ENCODE measurements at regions not wholly inside any gene's neighbourhood (a gene's known extent, or its start where the extent isn't known, plus 50 kb on each side); places are given as distances from the start of the nearest gene placed in this dataset.

DNA sequence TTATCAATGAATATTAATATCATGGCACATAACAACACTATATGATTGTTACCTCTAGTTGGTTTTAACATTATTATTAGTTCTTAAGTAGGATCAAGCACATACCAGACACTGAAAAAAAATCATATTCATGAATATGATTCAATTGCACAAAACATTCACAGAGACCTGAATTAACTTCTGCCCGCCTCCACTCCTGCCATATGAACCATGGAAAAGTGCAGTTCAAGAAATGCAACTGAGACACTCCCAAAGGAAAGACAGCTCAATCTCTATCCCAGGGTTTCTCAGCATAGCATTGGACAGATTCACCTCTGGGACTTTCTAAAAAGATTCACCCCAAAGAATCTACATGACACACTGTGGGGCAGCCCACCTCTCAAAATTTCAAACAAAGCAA lies 103.5 kb upstream of the KCNIP4 start:
- ATAC-seq (no peak), DNase-seq (no peak)
- intact Hi-C loops (cut with micrococcal nuclease), result no loop called here

DNA sequence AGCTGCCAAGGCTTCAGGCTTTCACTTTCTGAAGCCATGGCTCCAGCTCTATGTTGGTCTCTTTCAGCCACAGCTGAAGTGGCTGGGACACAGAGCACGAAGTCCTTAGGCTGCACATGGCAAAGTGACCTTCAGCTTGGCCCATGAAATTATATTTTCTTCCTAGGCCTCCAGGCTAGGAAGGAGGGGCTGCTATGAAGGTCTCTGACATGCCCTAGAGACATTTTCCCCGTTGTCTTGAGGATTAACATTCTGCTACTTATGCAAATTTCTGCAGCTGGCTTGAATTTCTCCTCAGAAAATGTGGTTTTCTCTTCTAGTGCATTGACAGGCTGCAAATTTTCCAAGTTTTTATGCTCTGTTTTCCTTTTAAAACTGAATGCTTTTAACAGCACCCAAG lies 99.8 kb upstream of the KCNIP4 start:
- ATAC-seq (no peak), DNase-seq (no peak)

DNA sequence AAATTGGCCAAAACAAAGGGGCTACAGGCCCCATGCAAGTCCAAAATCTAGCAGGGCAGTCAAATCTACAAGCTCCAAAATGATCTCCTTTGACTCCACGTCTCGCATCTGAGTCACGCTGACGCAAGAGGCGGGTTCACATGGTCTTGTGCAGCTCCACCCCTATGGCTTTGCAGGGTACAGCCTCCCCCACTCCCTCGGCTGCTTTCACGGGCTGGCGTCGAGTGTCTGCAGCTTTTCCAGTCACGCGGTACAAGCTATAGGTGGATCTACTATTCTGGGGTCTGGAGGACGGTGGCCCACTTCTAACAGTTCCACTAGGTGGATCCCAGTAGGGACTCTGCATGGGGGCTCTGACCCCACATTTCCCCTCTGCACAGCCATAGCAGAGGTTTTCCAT lies 99.2 kb upstream of the KCNIP4 start:
- DNase-seq (no peak), ATAC-seq (no peak)
- intact Hi-C loops (cut with micrococcal nuclease), result no loop called here

More for the DNA sequence above, 99.8 kb upstream of the KCNIP4 start:
- intact Hi-C loops (cut with micrococcal nuclease), result no loop called here

DNA sequence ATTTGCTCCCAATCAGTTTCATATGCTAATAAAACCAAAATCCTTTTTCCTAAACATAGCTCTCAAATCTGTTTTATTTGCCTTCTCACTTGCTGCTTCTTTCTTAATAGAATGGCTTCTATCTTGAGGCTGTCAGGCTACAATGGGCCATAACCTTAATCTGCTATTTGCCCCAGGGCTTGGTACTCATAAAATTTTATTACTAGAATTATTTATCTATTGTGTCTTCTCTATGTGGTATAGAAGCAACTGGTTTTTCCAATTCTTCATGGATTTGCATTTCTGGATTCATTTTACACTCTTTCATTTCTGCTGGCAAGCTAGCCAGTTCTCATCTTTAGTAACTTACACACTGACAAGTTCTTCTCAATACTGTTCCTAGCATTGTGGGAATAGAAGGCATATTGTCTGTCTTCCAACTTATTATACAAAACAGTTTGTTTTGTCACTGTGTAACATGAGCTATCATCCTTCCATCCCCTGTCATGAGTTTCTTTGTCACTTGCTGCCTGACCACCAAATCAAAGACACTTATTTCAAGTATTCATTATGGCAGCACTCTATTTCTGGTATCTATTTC lies 96.6 kb upstream of the KCNIP4 start:
- intact Hi-C loops (cut with micrococcal nuclease), result no loop called here
- DNase-seq (no peak), ATAC-seq (no peak)

DNA sequence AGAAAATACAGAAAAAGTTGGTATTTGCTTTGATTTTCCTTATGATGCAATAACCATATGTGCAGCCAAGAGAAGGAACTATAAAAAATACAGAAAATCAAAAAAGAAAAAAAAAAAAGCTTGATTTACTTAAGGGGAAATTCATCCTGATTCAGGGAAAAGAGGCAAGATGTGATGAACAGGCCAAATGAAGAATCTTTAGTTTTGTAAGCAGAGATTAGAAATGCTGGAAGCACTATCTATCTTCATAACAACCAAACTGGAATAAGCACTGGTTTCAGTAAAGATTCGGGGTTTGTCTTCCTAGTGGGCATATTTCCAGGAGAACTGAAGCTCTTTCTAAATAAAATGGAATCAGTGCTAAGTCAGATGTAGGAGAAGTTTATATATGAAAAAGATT lies 82.9 kb upstream of the KCNIP4 start:
- intact Hi-C loops (cut with micrococcal nuclease), result no loop called here
- ATAC-seq (no peak), DNase-seq (no peak)

DNA sequence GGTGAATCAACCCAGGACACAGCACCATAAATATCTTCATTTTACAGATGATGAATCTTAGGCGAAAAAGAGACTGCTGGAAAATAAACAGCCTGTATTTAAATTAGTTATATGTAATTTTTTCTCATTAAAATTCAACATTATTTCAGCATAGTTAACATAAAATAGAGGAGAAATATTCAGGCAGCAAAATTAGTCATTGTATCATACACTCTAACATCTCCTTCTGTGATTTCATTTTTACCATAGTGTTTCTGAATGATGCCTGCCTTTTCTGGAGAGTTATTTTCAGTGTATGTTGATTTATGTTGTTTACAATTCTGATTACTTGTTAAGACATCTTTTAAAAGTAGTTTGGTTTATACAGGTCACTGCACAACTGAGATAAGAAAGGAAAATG lies 82.3 kb upstream of the KCNIP4 start:
- no peak for DNase-seq
- ATAC-seq, result no peak
- intact Hi-C loops (cut with micrococcal nuclease), result no loop called here

DNA sequence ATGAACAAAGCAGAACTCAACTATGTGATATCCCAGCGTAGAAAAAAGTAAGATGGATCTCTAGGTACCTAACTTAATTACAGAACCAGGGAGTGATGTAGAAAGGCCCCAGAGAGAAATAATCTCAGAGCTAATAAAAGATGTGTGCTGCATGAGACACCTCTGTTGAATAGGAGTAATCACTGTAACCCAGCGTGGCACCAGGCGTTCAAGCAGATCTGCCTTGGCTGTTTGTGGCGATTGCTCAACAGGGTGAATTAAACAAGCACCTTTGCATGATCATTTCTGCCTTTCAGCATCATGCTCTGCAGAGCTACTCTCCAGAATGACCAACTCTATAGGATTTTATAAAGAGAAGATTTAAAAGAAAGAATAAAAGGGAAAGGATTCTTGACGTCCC lies 81.7 kb upstream of the KCNIP4 start:
- ATAC-seq, result no peak
- intact Hi-C loops (cut with micrococcal nuclease), result no loop called here
- no peak for DNase-seq

DNA sequence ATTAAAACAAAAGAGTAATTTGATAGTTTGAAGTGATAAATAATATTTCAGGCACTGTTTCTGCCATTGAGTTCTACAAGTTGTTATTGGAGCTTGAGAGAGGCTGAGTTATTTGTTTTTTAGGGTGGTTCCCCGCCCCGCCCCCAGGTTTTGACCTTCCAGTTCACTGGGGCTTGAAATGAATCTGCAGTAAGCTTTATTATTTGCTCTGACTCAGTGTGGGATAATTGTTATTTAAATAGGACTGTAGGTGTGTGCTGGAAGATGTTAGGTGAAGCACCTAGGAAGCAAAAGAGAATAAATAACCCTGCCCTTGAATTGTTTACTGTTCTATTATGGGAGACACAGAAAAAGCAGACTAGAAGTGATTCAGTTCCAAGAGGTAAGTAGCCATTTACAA lies 81.2 kb upstream of the KCNIP4 start:
- intact Hi-C loops (cut with micrococcal nuclease), result no loop called here
- no peak for DNase-seq
- ATAC-seq, result no peak

DNA sequence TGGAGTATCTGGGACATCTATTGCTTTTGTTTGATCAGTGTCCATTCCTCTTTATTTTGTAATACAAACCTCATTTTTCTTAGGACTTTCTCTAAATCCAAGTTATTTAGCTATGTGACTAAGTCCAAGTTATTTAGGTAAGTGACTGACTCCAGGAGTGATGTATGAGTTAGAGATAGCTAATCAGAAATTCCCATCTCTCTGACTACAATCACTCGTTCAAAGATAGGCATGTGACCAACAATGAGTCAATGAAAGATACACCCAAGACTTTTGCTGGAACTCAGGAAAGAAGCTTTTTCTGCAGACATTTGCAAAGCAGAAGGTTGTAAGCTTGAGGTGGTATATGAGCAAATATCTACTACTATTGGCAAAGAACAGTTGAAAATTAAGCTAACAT lies 72.5 kb upstream of the KCNIP4 start:
- intact Hi-C loops (cut with micrococcal nuclease), result no loop called here
- ATAC-seq (no peak), DNase-seq (no peak)

DNA sequence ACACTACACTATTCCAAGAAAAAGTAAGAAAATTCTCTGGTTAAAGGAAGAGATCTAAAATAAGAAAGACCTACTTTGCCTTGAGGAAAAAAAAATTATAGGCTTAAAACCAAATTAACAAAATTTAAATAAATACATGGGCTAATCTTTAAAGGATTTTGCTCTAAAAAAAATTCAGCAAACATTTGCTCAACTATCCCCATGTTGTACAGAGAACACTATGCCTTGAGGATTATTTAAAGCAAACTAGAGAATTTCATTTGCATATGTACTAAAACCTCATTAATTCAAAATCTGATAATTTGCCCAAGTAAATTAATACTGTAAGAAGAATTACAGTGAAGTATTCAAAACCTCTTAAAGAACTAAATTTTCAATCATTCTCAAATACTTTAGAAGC lies 71.6 kb upstream of the KCNIP4 start:
- intact Hi-C loops (cut with micrococcal nuclease), result no loop called here
- DNase-seq, result no peak
- no peak for ATAC-seq

DNA sequence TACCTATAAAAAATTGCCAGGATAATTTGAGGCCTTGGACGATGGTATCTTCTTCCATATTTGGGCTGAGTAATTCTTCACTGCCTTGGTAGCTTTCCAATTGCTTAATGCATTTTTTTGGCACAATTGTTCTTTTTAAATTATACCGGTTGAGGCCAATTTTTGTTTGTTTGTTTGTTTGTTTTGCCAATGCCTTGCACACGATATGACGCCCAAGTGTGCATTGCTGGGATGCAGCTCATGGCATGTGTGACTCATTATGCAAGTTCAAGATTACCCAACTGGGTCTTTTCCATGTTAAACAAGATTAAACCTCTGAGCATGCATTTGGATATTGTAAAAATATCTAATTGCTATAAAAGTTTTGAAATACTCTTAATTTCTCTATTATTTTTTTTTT lies 71.1 kb upstream of the KCNIP4 start:
- DNase-seq, result no peak
- no peak for ATAC-seq
- intact Hi-C loops (cut with micrococcal nuclease), result no loop called here

DNA sequence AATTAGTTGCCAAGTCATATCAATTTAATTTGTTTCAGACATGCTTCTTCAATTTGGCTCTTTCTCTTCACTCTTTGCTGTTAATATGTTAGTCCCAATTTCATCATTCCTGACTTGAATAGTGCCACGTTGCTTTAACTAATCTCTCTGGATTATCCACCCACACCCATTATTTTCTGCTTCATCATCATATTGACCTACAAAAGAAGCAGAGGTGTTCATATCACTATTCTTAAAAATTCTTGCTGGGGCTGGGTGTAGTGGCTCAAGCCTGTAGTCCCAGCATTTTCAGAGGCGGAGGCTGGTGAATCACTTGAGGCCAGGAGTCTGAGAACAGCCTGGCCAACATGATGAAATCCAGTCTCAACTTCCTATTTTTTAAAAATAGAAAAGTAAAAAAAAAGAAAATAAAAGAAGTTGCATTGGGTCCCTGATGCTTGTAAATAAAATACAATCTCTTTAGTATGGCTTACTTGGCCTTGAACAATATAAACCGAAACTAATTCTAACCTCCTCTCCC lies 65.7 kb upstream of the KCNIP4 start:
- ATAC-seq, result no peak
- DNase-seq, result no peak
- intact Hi-C loops (cut with micrococcal nuclease), result no loop called here

DNA sequence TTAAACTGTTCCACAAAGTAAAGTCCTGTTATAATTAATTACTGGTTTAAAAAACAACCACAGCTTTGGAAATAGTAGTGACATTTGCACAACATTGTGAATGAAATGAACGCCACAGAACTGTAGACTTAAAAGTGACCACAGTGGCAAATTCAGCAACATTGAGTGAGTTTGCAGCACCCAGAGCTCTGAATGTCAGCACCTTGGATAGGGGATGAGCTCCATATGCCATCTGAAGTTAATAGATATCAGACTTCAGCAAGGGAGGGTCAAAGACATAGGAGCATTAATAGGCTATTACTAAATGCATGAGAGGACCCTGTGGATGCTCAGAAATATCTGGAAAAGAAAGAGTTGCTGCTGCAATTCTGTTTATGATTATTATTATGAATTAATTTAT lies 55.3 kb upstream of the KCNIP4 start:
- DNase-seq, result no peak
- no peak for ATAC-seq

More for the DNA sequence above, 55.3 kb upstream of the KCNIP4 start:
- intact Hi-C loops (cut with micrococcal nuclease), result no loop called here

Data from left ventricle myocardium superior (tissue), 1 donor.